ENCODE measurements at regions not wholly inside any gene's neighbourhood (a gene's known extent, or its start where the extent isn't known, plus 50 kb on each side); places are given as distances from the start of the nearest gene placed in this dataset.
"Not testable (repeated sequence)": the region's sequence is repeated elsewhere in the genome, so short reads cannot be mapped to it uniquely, and the experiment has no call there.

GRCh38 chrX:46235778-46236177 is 309.4 kb downstream of the ZNF674 start:
- no peaks in the 10 kb centered on the region for H3K9me3 ChIP-seq
- H3K4me3 ChIP-seq, result no peak overlapping the region
- intact Hi-C loops (cut with DNase I), result no loop called here
- DNase-seq (ENCODE audit: extremely low spot score in 2 of 2), result no peak
- TF ChIP-seq POLR2AphosphoS5 (IDR thresholded peaks at IDR 0.05; ENCODE audit: insufficient read depth in 1 of 2, low read depth in 1 of 2), result no peak
- no peak for TF ChIP-seq POLR2A (IDR thresholded peaks at IDR 0.05)
- TF ChIP-seq CTCF (IDR thresholded peaks at IDR 0.05), result no peak
- no peak overlapping the region for H3K27ac ChIP-seq
- H3K36me3 ChIP-seq, result no peaks in the 10 kb centered on the region
- no peaks in the 10 kb centered on the region for H3K27me3 ChIP-seq
- H3K4me1 ChIP-seq, result no peaks in the 10 kb centered on the region

- H3K27me3 ChIP-seq, result no peaks in the 10 kb centered on the region
- H3K4me3 ChIP-seq, result no peak overlapping the region
- H3K36me3 ChIP-seq, result no peaks in the 10 kb centered on the region
- DNase-seq (ENCODE audit: extremely low spot score in 2 of 2), result no peak
- intact Hi-C loops (cut with DNase I), result no loop called here
- TF ChIP-seq POLR2A (IDR thresholded peaks at IDR 0.05) (no peak), CTCF (IDR thresholded peaks at IDR 0.05) (no peak), POLR2AphosphoS5 (IDR thresholded peaks at IDR 0.05; ENCODE audit: insufficient read depth in 1 of 2, low read depth in 1 of 2) (no peak)
- H3K4me1 ChIP-seq, result no peaks in the 10 kb centered on the region
- no peak overlapping the region for H3K27ac ChIP-seq
- no peaks in the 10 kb centered on the region for H3K9me3 ChIP-seq
Observed at GRCh38 chrX:46234775-46235174, 310.4 kb downstream of the ZNF674 start.

GRCh38 chrX:46228389-46228788 is 316.8 kb downstream of the ZNF674 start:
- no peak overlapping the region for H3K4me3 ChIP-seq
- no peaks in the 10 kb centered on the region for H3K27me3 ChIP-seq
- H3K4me1 ChIP-seq, result no peaks in the 10 kb centered on the region
- H3K36me3 ChIP-seq, result no peaks in the 10 kb centered on the region
- intact Hi-C loops (cut with DNase I), result no loop called here
- no peak overlapping the region for H3K27ac ChIP-seq
- DNase-seq (ENCODE audit: extremely low spot score in 2 of 2), result no peak
- no peaks in the 10 kb centered on the region for H3K9me3 ChIP-seq
- TF ChIP-seq CTCF (IDR thresholded peaks at IDR 0.05) (no peak), POLR2A (IDR thresholded peaks at IDR 0.05) (no peak), POLR2AphosphoS5 (IDR thresholded peaks at IDR 0.05; ENCODE audit: insufficient read depth in 1 of 2, low read depth in 1 of 2) (no peak)

- Histone ChIP-seq H3K27me3 (no peaks in the 10 kb centered on the region), H3K9me3 (no peaks in the 10 kb centered on the region), H3K27ac (no peak overlapping the region), H3K4me1 (no peaks in the 10 kb centered on the region), H3K36me3 (no peaks in the 10 kb centered on the region), H3K4me3 (no peak overlapping the region)
- intact Hi-C loops (cut with DNase I), result no loop called here
- TF ChIP-seq CTCF (IDR thresholded peaks at IDR 0.05) (no peak), POLR2A (IDR thresholded peaks at IDR 0.05) (no peak), POLR2AphosphoS5 (IDR thresholded peaks at IDR 0.05; ENCODE audit: insufficient read depth in 1 of 2, low read depth in 1 of 2) (no peak)
- DNase-seq (ENCODE audit: extremely low spot score in 2 of 2), result no peak
Observed at GRCh38 chrX:46226422-46226821, 318.8 kb downstream of the ZNF674 start.

- intact Hi-C loops (cut with DNase I); H3K27ac ChIP-seq; H3K27me3 ChIP-seq; DNase-seq (ENCODE audit: extremely low spot score in 2 of 2); H3K4me3 ChIP-seq; H3K4me1 ChIP-seq; H3K36me3 ChIP-seq; H3K9me3 ChIP-seq: not testable (repeated sequence)
Observed at GRCh38 chrX:46223499-46223898, 321.7 kb downstream of the ZNF674 start.

- no peaks in the 10 kb centered on the region for H3K27me3 ChIP-seq
- H3K27ac ChIP-seq, result no peak overlapping the region
- H3K36me3 ChIP-seq, result no peaks in the 10 kb centered on the region
- H3K4me3 ChIP-seq, result no peak overlapping the region
- no peak for DNase-seq (ENCODE audit: extremely low spot score in 2 of 2)
- no peaks in the 10 kb centered on the region for H3K9me3 ChIP-seq
- H3K4me1 ChIP-seq, result no peaks in the 10 kb centered on the region
- intact Hi-C loops (cut with DNase I), result no loop called here
- TF ChIP-seq POLR2AphosphoS5 (IDR thresholded peaks at IDR 0.05; ENCODE audit: insufficient read depth in 1 of 2, low read depth in 1 of 2), result no peak
- no peak for TF ChIP-seq CTCF (IDR thresholded peaks at IDR 0.05)
- no peak for TF ChIP-seq POLR2A (IDR thresholded peaks at IDR 0.05)
Observed at GRCh38 chrX:46220822-46221221, 324.4 kb downstream of the ZNF674 start.
